HG02642 (cell line): ENCODE measurements at regions not wholly inside any gene's neighbourhood (a gene's known extent, or its start where the extent isn't known, plus 50 kb on each side); places are given as distances from the start of the nearest gene placed in this dataset.
"Not testable (repeated sequence)": the region's sequence is repeated elsewhere in the genome, so short reads cannot be mapped to it uniquely, and the experiment has no call there.

Source experiments
- ATAC-seq: cut with Tn5 transposase; IDR thresholded peaks from one replicate; pipeline ENCODE4 v1.9.1; 2021; ENCODE audit warnings: mild to moderate bottlenecking; ENCODE audit not compliant: unreplicated experiment, poor library complexity

DNA sequence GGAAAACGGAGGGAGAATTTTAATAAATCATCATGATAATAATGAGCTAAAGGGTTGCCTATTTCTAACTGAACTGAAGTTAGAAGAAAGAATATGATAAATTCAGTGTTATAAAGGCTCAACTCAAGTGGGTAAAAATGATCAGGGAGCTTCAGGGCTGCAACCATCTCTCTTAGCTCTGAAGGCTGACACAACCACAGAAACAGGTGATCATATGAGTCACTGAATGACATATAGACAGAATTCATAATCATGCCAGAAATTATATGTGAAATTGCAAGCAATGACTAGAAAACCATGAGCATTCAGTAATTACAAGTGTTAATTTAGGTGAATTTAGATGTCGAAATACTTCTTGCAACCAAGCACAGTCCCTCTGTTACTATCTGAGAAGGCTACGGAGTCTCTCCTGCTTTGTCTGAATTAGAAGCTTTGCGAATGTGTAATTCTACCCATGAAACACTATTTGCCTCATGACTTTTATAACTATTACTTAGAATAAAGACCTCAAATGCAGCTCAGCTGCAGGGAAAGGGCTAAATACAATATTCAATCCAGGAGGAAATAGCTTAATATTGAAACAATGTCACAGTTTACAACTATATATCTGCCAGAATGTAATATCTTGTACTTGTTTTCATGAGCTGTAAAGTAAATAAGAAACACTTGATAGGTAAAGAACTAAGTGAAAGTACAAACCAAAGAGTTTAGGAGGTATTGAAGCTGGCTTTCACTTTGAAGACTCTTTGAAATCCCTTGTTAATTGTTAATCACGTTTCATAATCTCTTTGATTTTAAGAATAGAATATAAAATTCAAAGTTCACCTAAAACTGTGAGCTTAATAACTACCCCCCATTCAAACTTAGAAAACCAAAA is 1972.6 kb downstream of the ARAP2 start:
- no peak for ATAC-seq

- ATAC-seq: no peak
Observed at GRCh38 chr4:34279011-34279410, 1965.3 kb downstream of the ARAP2 start.

DNA sequence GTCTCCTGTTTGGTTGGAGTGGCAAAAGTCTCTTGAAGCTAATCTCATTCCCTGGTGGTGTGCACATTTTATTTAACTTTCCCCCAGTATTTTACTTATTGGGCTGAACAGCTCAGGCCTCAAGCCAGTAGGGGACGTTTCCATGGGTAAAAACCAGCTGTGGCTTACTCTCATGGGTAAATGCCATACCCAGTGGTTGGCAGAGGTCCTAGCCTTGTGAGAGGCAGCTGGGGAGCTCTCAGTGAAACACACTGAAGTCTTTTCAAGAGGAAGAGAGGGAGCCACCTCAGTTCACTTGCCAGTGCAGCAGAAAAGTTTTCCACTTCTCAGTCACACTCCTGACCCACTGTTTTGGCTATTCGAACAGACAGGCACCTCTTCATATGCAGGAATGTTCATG is 1964.2 kb downstream of the ARAP2 start:
- no peak for ATAC-seq

- ATAC-seq: no peak
Observed at GRCh38 chr4:34281826-34282225, 1962.5 kb downstream of the ARAP2 start.

DNA sequence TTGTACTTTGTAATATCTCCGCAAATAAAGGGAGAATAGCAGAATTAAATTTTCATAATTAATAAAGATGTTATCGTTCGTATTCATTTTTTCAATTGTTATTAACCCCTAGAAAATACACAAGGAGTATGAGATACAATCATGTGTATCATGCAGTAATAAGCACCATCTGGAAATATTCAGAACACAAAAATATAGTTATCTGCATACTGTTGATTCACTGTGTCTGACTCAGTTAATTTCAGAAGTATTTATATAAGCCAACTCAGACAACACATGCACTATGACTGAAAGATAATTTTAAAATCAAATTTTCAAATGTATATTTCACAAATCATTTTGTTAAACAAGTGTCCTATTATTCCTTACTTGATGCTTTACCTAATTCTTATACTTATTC is 1954.8 kb downstream of the ARAP2 start:
- no peak for ATAC-seq

GRCh38 chr4:34289962-34290361 is 1954.4 kb downstream of the ARAP2 start:
- ATAC-seq: no peak

DNA sequence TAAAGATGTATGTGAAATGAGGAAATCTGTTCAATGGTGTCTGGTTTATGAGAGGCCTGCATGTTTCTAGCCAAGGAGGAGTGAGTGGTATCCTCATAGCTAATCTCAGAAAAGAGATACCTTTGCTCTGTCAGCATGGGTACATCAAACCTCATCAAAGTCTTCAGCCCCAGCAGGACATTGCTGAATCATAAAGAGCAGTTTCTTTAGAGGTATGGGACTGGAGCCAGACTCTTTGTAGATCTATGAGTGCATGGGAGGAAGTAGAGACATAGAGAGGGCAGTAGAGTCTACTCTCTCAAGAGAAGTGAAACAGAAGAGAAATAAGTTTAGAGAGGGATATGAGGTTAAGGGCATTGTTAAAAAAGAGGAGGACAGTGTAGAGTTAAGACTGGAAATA is 1950.9 kb downstream of the ARAP2 start:
- no peak for ATAC-seq

GRCh38 chr4:34309383-34309906 is 1934.9 kb downstream of the ARAP2 start:
- ATAC-seq: no peak

- no peak for ATAC-seq
Observed at GRCh38 chr4:34318773-34319172, 1925.5 kb downstream of the ARAP2 start.

DNA sequence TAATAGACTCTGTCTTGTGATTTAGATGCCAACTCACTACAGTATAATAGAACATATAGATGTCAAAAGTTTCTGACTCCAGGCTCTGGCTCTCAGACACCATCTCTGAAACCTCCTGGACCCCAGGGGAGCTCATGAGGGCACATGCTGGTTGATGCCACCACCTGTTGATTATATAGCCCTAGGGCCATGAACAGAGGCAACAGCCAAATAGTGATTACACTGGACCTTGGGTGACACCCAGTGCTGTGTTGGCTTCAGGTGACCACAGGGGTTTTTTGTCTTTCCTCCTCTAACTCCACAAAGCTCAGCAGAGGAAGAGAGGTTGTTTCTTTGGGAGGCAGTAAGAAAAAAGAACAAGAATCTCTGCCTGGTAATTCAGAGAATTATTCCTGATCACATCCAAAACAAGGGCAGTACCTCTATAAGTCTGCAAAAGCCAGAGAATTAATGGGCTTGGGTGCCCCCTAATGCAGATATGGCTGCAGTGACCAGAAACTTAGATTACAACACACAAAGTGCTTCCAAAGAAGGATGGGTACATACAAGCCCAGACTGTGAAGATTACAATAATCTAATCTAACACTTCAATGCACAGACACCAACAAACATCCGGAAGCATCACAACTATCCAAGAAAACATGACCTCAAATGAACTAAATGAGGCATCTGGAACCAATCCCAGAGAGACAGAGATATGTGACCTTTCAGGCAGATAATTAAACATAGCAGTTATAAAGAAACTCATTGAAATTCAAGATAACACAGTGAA is 1920.6 kb downstream of the ARAP2 start:
- ATAC-seq: no peak

DNA sequence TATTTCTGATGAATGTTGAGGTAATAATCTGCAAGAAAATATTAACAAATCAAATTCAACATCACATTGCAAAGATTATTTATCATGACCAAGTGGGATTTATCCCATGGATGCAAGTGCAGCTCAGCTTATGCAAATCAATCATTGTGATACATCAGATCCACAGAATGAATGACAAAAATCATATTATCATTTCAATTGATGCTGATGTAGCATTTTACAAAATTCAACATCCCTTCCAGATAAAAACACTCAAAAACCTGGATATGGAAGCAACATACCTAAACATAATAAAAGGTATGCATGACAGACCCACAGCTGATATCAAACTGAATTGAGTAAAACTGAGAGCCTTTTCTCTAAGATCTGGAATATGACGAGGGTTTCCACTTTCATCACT is 1915.4 kb downstream of the ARAP2 start:
- ATAC-seq: no peak

- ATAC-seq: not testable (repeated sequence)
Observed at GRCh38 chr4:34335156-34335555, 1909.2 kb downstream of the ARAP2 start.

GRCh38 chr4:34335556-34335955 is 1908.8 kb downstream of the ARAP2 start:
- ATAC-seq: not testable (repeated sequence)

- no peak for ATAC-seq
Observed at GRCh38 chr4:34362654-34363053, 1881.7 kb downstream of the ARAP2 start.

- ATAC-seq: no peak
Observed at GRCh38 chr4:34363842-34364241, 1880.5 kb downstream of the ARAP2 start.

- no peak for ATAC-seq
Observed at GRCh38 chr4:34365946-34366345, 1878.4 kb downstream of the ARAP2 start.

- ATAC-seq: no peak
Observed at GRCh38 chr4:34371676-34372075, 1872.6 kb downstream of the ARAP2 start.

DNA sequence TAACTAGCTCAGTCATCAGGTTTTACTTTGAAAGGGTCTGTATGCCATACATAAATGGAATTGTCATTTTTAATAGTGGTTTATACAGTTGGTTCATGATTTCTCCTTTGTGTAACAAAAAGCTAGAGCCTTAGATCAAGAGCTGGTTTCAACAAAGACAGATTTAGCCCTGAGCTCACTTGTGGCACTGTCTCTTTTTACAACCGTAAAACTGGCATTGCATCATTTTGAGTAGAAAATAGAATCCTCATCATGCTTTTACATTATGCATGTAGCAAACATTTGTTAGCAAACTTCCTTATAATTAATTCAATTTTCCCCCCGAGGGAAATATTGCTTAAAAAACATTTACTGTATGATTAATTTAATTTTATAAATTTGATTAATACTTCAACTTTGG is 1871.5 kb downstream of the ARAP2 start:
- ATAC-seq: no peak

- ATAC-seq: no peak
Observed at GRCh38 chr4:34373456-34373855, 1870.9 kb downstream of the ARAP2 start.

- no peak for ATAC-seq
Observed at GRCh38 chr4:34412233-34412632, 1832.1 kb downstream of the ARAP2 start.

DNA sequence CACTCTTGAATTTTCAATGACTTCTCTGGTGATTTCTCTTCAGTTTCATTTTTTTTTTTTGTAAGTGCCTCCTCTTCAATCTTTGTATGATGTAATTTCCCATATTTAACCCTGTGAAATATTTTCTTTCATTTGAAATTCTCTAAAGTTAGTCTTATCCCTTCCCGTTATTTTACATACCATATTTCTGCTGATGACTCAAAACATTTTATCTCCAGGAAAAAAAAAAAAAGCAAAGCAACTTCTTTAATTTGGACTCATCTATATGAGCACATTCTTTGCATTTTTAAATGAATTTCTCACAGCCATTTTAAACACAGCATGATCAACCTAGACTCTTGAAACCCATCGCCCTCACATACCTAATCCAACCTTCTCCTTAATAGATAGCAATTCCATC is 1831.4 kb downstream of the ARAP2 start:
- ATAC-seq: no peak
